Adrenal gland (tissue), 5 donors: ENCODE measurements at regions not wholly inside any gene's neighbourhood (a gene's known extent, or its start where the extent isn't known, plus 50 kb on each side); places are given as distances from the start of the nearest gene placed in this dataset.

Experiments used
- POLR2A ChIP-seq, 2 donors: fragments of 450-650 bp; IDR thresholded peaks; one replicate each; pipeline ENCODE4 v1.6.1; 2017; ENCODE audit warnings: antibody characterized with exemption in 2 of 2, mild to moderate bottlenecking in 2 of 2, moderate library complexity in 1 of 2
- TF ChIP-seq, protein P1 (sequence below), 6 experiments: fragments of 450-650 bp in 4 of 6; fragments of 200-600 bp in 2 of 6; sonication (generic) in 1 of 6; IDR thresholded peaks; 1 replicate in 5 of 6; 2 replicates in 1 of 6; pipeline versions ENCODE4 v1.5.1 to v1.8.0; 2016 to 2021; ENCODE audit warnings: antibody characterized with exemption in 6 of 6, mild to moderate bottlenecking in 2 of 6, moderate library complexity in 1 of 6
- donor health status: DM: no; HTN: no; CAD: no.

- TF ChIP-seq, protein P1, sequence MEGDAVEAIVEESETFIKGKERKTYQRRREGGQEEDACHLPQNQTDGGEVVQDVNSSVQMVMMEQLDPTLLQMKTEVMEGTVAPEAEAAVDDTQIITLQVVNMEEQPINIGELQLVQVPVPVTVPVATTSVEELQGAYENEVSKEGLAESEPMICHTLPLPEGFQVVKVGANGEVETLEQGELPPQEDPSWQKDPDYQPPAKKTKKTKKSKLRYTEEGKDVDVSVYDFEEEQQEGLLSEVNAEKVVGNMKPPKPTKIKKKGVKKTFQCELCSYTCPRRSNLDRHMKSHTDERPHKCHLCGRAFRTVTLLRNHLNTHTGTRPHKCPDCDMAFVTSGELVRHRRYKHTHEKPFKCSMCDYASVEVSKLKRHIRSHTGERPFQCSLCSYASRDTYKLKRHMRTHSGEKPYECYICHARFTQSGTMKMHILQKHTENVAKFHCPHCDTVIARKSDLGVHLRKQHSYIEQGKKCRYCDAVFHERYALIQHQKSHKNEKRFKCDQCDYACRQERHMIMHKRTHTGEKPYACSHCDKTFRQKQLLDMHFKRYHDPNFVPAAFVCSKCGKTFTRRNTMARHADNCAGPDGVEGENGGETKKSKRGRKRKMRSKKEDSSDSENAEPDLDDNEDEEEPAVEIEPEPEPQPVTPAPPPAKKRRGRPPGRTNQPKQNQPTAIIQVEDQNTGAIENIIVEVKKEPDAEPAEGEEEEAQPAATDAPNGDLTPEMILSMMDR (IDR thresholded peaks at IDR 0.05) = no peak
- TF ChIP-seq POLR2A (IDR thresholded peaks at IDR 0.05) = no peak
Measured at GRCh38 chr16:73385696-73386095, 337.8 kb upstream of the ZFHX3 start.
